ENCODE measurements at regions not wholly inside any gene's neighbourhood (a gene's known extent, or its start where the extent isn't known, plus 50 kb on each side); places are given as distances from the start of the nearest gene placed in this dataset.

DNA sequence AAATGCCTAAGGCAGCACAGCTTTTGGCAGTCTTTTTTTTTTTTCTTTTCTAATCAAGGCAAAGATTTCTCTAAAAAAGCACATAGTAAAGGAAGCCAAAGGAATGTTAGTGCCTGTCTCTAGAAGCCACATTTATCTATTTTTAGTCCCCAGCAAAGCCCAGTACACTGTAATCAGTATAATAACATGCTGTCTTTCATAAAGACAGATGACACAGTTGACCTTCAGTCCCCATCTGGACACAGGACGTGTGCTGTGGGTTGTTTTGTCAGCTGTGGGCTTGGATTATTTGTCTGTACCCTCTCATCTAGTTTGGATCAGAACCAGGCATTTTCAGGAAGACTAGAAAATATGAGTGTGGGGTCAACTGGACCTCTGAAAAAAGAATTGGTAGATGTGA lies 110.4 kb upstream of the CTNNB1 start:
- no peaks in the 10 kb centered on the region for H3K4me1 ChIP-seq (ENCODE audit: insufficient read depth, low read length, poor library complexity, severe bottlenecking)
- no peaks in the 10 kb centered on the region for H3K9me2 ChIP-seq (ENCODE audit: insufficient read depth, low read length)
- no peak overlapping the region for H3K27ac ChIP-seq (ENCODE audit: low read depth, low read length, poor library complexity, severe bottlenecking)
- H3K4me2 ChIP-seq (ENCODE audit: low read length), result no peak overlapping the region
- no TSS peak for BruUV-seq (replicated peaks)
- ChIA-PET CTCF (ENCODE audit: unreplicated experiment) (no interaction called here), POLR2A (no interaction called here)
- H4K20me1 ChIP-seq (ENCODE audit: insufficient read depth, low read length), result no peaks in the 10 kb centered on the region
- no peaks in the 10 kb centered on the region for H3K79me2 ChIP-seq (ENCODE audit: insufficient read depth, low read depth, low read length)
- no peak for TF ChIP-seq EZH2phosphoT487 (IDR thresholded peaks at IDR 0.05; ENCODE audit: borderline replicate concordance, low read depth, low read length)
- TF ChIP-seq, protein P1, sequence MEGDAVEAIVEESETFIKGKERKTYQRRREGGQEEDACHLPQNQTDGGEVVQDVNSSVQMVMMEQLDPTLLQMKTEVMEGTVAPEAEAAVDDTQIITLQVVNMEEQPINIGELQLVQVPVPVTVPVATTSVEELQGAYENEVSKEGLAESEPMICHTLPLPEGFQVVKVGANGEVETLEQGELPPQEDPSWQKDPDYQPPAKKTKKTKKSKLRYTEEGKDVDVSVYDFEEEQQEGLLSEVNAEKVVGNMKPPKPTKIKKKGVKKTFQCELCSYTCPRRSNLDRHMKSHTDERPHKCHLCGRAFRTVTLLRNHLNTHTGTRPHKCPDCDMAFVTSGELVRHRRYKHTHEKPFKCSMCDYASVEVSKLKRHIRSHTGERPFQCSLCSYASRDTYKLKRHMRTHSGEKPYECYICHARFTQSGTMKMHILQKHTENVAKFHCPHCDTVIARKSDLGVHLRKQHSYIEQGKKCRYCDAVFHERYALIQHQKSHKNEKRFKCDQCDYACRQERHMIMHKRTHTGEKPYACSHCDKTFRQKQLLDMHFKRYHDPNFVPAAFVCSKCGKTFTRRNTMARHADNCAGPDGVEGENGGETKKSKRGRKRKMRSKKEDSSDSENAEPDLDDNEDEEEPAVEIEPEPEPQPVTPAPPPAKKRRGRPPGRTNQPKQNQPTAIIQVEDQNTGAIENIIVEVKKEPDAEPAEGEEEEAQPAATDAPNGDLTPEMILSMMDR (conservative IDR thresholded peaks at IDR 0.05; ENCODE audit: low read length), result no peak
- H3K36me3 ChIP-seq (ENCODE audit: insufficient read depth, low read length), result no peaks in the 10 kb centered on the region
- no peak for DNase-seq (ENCODE audit: low spot score)
- intact Hi-C loops (cut with micrococcal nuclease; ENCODE audit: unreplicated experiment), result no loop called here
- H3K4me3 ChIP-seq (ENCODE audit: low read depth, low read length, poor library complexity, severe bottlenecking), result no peak overlapping the region
- H2AFZ ChIP-seq (ENCODE audit: low read length), result no peak overlapping the region
- no peaks in the 10 kb centered on the region for H3K9me3 ChIP-seq (ENCODE audit: low read length)

DNA sequence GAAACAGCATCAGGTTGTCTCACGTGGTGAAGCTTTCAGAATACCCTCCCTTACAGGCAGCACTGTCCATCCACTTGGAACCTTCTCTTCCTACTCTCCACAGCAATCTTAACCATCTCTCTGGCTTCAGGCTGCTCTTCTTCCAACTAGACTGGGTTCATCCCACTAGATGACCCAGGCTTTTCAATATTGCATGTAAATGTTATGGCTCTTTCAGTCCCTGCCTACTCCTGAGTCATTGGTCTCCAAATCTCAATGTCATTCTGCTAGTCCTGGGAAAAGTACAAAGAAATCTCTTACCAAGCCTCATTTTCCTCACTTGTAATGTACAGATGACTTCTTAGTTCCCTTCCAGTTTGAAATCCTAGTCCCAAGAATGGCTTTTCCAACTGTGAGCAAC lies 109.7 kb upstream of the CTNNB1 start:
- no peaks in the 10 kb centered on the region for H3K36me3 ChIP-seq (ENCODE audit: insufficient read depth, low read length)
- no TSS peak for BruUV-seq (replicated peaks)
- no peak overlapping the region for H3K4me2 ChIP-seq (ENCODE audit: low read length)
- no peak overlapping the region for H3K4me3 ChIP-seq (ENCODE audit: low read depth, low read length, poor library complexity, severe bottlenecking)
- H2AFZ ChIP-seq (ENCODE audit: low read length), result no peak overlapping the region
- no peak overlapping the region for H3K27ac ChIP-seq (ENCODE audit: low read depth, low read length, poor library complexity, severe bottlenecking)
- H4K20me1 ChIP-seq (ENCODE audit: insufficient read depth, low read length), result no peaks in the 10 kb centered on the region
- POLR2A ChIA-PET, result interaction anchor here (0.6 kb wide), 1 partner anchor 111 kb away, joined by 3 read pairs; no protein-coding TSS in a partner anchor
- H3K79me2 ChIP-seq (ENCODE audit: insufficient read depth, low read depth, low read length), result no peaks in the 10 kb centered on the region
- TF ChIP-seq, protein P1 (conservative IDR thresholded peaks at IDR 0.05; ENCODE audit: low read length), result no peak
- TF ChIP-seq EZH2phosphoT487 (IDR thresholded peaks at IDR 0.05; ENCODE audit: borderline replicate concordance, low read depth, low read length), result no peak
- DNase-seq (ENCODE audit: low spot score), result no peak
- H3K9me2 ChIP-seq (ENCODE audit: insufficient read depth, low read length), result no peaks in the 10 kb centered on the region
- H3K9me3 ChIP-seq (ENCODE audit: low read length), result no peaks in the 10 kb centered on the region
- intact Hi-C loops (cut with micrococcal nuclease; ENCODE audit: unreplicated experiment), result no loop called here
- no peaks in the 10 kb centered on the region for H3K4me1 ChIP-seq (ENCODE audit: insufficient read depth, low read length, poor library complexity, severe bottlenecking)
- CTCF ChIA-PET (ENCODE audit: unreplicated experiment), result no interaction called here

DNA sequence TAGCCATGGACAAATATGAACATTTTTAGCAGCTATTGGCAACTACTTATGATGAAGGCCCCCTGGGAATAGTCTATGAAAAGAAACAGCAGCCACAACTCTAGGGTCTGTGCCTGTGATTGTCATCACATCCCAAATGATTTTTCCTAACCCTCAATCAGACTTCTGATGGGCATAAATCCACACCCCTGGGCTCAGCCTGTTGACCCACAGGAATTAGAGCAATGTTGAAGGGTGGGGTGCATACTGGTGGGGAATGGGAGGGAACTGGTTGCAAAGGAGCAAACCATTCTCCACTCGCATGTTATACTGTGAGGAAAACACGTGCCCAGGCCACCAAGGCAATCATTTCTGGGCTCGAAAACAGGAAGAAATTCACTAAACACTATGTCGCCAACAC lies 106.5 kb upstream of the CTNNB1 start:
- CTCF ChIA-PET (ENCODE audit: unreplicated experiment), result no interaction called here
- DNase-seq (ENCODE audit: low spot score), result no peak
- BruUV-seq (replicated peaks), result no TSS peak
- no peaks in the 10 kb centered on the region for H4K20me1 ChIP-seq (ENCODE audit: insufficient read depth, low read length)
- H2AFZ ChIP-seq (ENCODE audit: low read length), result no peak overlapping the region
- POLR2A ChIA-PET, result no interaction called here
- no peak overlapping the region for H3K27ac ChIP-seq (ENCODE audit: low read depth, low read length, poor library complexity, severe bottlenecking)
- H3K36me3 ChIP-seq (ENCODE audit: insufficient read depth, low read length), result no peaks in the 10 kb centered on the region
- no peak for TF ChIP-seq EZH2phosphoT487 (IDR thresholded peaks at IDR 0.05; ENCODE audit: borderline replicate concordance, low read depth, low read length)
- TF ChIP-seq, protein P1 (conservative IDR thresholded peaks at IDR 0.05; ENCODE audit: low read length), result no peak
- no peak overlapping the region for H3K4me3 ChIP-seq (ENCODE audit: low read depth, low read length, poor library complexity, severe bottlenecking)
- H3K79me2 ChIP-seq (ENCODE audit: insufficient read depth, low read depth, low read length), result no peaks in the 10 kb centered on the region
- intact Hi-C loops (cut with micrococcal nuclease; ENCODE audit: unreplicated experiment), result no loop called here
- no peaks in the 10 kb centered on the region for H3K9me2 ChIP-seq (ENCODE audit: insufficient read depth, low read length)
- H3K4me1 ChIP-seq (ENCODE audit: insufficient read depth, low read length, poor library complexity, severe bottlenecking), result no peaks in the 10 kb centered on the region
- H3K4me2 ChIP-seq (ENCODE audit: low read length), result no peak overlapping the region
- H3K9me3 ChIP-seq (ENCODE audit: low read length), result no peaks in the 10 kb centered on the region

All from OCI-LY7 (cell line).